ENCODE measurements at regions not wholly inside any gene's neighbourhood (a gene's known extent, or its start where the extent isn't known, plus 50 kb on each side); places are given as distances from the start of the nearest gene placed in this dataset.

GRCh38 chr4:79651456-79651855 is 243.4 kb upstream of the GK2 start:
- TF ChIP-seq POLR2A (IDR thresholded peaks at IDR 0.05) (no peak), EP300 (IDR thresholded peaks at IDR 0.05) (no peak)

Data from tibial nerve (tissue), 3 donors.